Hepatocyte (in vitro differentiated cells): ENCODE measurements at regions not wholly inside any gene's neighbourhood (a gene's known extent, or its start where the extent isn't known, plus 50 kb on each side); places are given as distances from the start of the nearest gene placed in this dataset.
A peak's percentile ranks its signal among the peaks of the same experiment; 100 is the strongest.

ENCODE experiments used
- DNase-seq: peaks from one replicate; pipeline ENCODE4 v3.0.0-alpha.2; 2016; ENCODE audit warnings: low spot score
- H2AFZ ChIP-seq: fragments of 200-600 bp; sonication (generic); 2 replicates; pipeline ENCODE4 v1.6.0; 2016; ENCODE audit warnings: antibody characterized with exemption, mild to moderate bottlenecking
- H3K27ac ChIP-seq: fragments of 200-600 bp; sonication (generic); 2 replicates; pipeline ENCODE4 v1.5.1; 2016; ENCODE audit warnings: mild to moderate bottlenecking
- H3K27me3 ChIP-seq: fragments of 200-600 bp; sonication (generic); 2 replicates; pipeline ENCODE4 v1.6.1; 2016
- H3K36me3 ChIP-seq: fragments of 200-600 bp; sonication (generic); replicated peaks from 2 replicates; pipeline ENCODE4 v1.5.1; 2016; ENCODE audit warnings: low read depth; ENCODE audit not compliant: insufficient read depth
- H3K4me1 ChIP-seq: fragments of 200-600 bp; sonication (generic); 2 replicates; pipeline ENCODE4 v1.5.1; 2016; ENCODE audit warnings: mild to moderate bottlenecking, moderate library complexity; ENCODE audit not compliant: insufficient read depth
- H3K4me2 ChIP-seq: fragments of 200-600 bp; sonication (generic); 2 replicates; pipeline ENCODE4 v1.6.0; 2016
- H3K4me3 ChIP-seq: fragments of 200-600 bp; sonication (generic); 2 replicates; pipeline ENCODE4 v1.5.1; 2016; ENCODE audit warnings: mild to moderate bottlenecking
- H3K79me2 ChIP-seq: fragments of 200-600 bp; sonication (generic); 2 replicates; pipeline ENCODE4 v1.6.0; 2017; ENCODE audit warnings: mild to moderate bottlenecking
- H3K9me2 ChIP-seq: fragments of 200-600 bp; sonication (generic); replicated peaks from 2 replicates; pipeline ENCODE4 v1.6.0; 2017; ENCODE audit warnings: mild to moderate bottlenecking; ENCODE audit not compliant: insufficient read depth
- H3K9me3 ChIP-seq: fragments of 200-600 bp; sonication (generic); 2 replicates; pipeline ENCODE4 v1.5.1; 2016; ENCODE audit warnings: low read depth, mild to moderate bottlenecking
- H4K20me1 ChIP-seq: fragments of 200-600 bp; sonication (generic); 2 replicates; pipeline ENCODE4 v1.6.0; 2016; ENCODE audit warnings: mild to moderate bottlenecking; ENCODE audit not compliant: insufficient read depth, poor library complexity, severe bottlenecking
- EZH2 ChIP-seq: fragments of 200-600 bp; sonication (generic); IDR thresholded peaks from 2 replicates; pipeline ENCODE4 v1.6.1; 2016; ENCODE audit warnings: antibody characterized with exemption, mild to moderate bottlenecking, borderline replicate concordance
- EZH2phosphoT487 ChIP-seq: fragments of 200-600 bp; sonication (generic); IDR thresholded peaks from one replicate; pipeline ENCODE4 v1.6.1; 2018; ENCODE audit warnings: antibody characterized with exemption, mild to moderate bottlenecking, low read depth, moderate library complexity; ENCODE audit not compliant: unreplicated experiment, severe bottlenecking
- WGBS: methylation state at CpG from one replicate; pipeline ENCODE4 v1.1.6; 2016; ENCODE audit warnings: low lambda C conversion rate; ENCODE audit errors: missing lambda C conversion rate; 5-methylcytosine and 5-hydroxymethylcytosine counted together
- TF ChIP-seq, protein P1 (sequence below): fragments of 200-600 bp; sonication (generic); IDR thresholded peaks from 2 replicates; pipeline ENCODE4 v1.5.1; 2016; ENCODE audit warnings: antibody characterized with exemption, mild to moderate bottlenecking; ENCODE audit not compliant: poor library complexity

GRCh38 chr10:33067917-33068316 lies 109.9 kb upstream of the ITGB1 start:
- H2AFZ ChIP-seq, result no peak overlapping the region
- no peaks in the 10 kb centered on the region for H4K20me1 ChIP-seq
- H3K36me3 ChIP-seq, result no peaks in the 10 kb centered on the region
- H3K9me3 ChIP-seq, result no peaks in the 10 kb centered on the region
- no peaks in the 10 kb centered on the region for H3K27me3 ChIP-seq
- H3K4me3 ChIP-seq, result no peak overlapping the region
- TF ChIP-seq, protein P1, sequence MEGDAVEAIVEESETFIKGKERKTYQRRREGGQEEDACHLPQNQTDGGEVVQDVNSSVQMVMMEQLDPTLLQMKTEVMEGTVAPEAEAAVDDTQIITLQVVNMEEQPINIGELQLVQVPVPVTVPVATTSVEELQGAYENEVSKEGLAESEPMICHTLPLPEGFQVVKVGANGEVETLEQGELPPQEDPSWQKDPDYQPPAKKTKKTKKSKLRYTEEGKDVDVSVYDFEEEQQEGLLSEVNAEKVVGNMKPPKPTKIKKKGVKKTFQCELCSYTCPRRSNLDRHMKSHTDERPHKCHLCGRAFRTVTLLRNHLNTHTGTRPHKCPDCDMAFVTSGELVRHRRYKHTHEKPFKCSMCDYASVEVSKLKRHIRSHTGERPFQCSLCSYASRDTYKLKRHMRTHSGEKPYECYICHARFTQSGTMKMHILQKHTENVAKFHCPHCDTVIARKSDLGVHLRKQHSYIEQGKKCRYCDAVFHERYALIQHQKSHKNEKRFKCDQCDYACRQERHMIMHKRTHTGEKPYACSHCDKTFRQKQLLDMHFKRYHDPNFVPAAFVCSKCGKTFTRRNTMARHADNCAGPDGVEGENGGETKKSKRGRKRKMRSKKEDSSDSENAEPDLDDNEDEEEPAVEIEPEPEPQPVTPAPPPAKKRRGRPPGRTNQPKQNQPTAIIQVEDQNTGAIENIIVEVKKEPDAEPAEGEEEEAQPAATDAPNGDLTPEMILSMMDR, result no peak
- TF ChIP-seq EZH2phosphoT487 (no peak), EZH2 (no peak)
- no peak for DNase-seq
- H3K4me1 ChIP-seq, result no peaks in the 10 kb centered on the region
- no peaks in the 10 kb centered on the region for H3K79me2 ChIP-seq
- no peaks in the 10 kb centered on the region for H3K9me2 ChIP-seq
- H3K4me2 ChIP-seq, result no peak overlapping the region
- no peak overlapping the region for H3K27ac ChIP-seq
- WGBS, result 88% methylated on average over 2 of the region's 2 CpGs

GRCh38 chr10:33067481-33067880 lies 109.5 kb upstream of the ITGB1 start:
- Histone ChIP-seq H3K9me3 (no peaks in the 10 kb centered on the region), H3K4me2 (no peak overlapping the region), H2AFZ (no peak overlapping the region), H3K4me3 (no peak overlapping the region), H4K20me1 (no peaks in the 10 kb centered on the region), H3K27ac (no peak overlapping the region), H3K9me2 (no peaks in the 10 kb centered on the region), H3K27me3 (no peaks in the 10 kb centered on the region), H3K79me2 (no peaks in the 10 kb centered on the region), H3K36me3 (no peaks in the 10 kb centered on the region), H3K4me1 (no peaks in the 10 kb centered on the region)
- DNase-seq, result no peak
- WGBS, result 60% methylated on average over 2 of the region's 2 CpGs
- TF ChIP-seq EZH2, result no peak
- no peak for TF ChIP-seq EZH2phosphoT487
- TF ChIP-seq, protein P1, result no peak

GRCh38 chr10:33066558-33067236 lies 108.7 kb upstream of the ITGB1 start:
- Histone ChIP-seq H3K9me3 (no peaks in the 10 kb centered on the region), H3K27ac (no peak overlapping the region), H3K9me2 (no peaks in the 10 kb centered on the region), H3K4me2 (no peak overlapping the region), H3K4me1 (no peaks in the 10 kb centered on the region), H3K4me3 (no peak overlapping the region), H3K79me2 (no peaks in the 10 kb centered on the region), H4K20me1 (no peaks in the 10 kb centered on the region), H2AFZ (no peak overlapping the region), H3K36me3 (no peaks in the 10 kb centered on the region), H3K27me3 (no peaks in the 10 kb centered on the region)
- peak; percentile 20 for DNase-seq
- TF ChIP-seq, protein P1, result peak; percentile 37
- TF ChIP-seq EZH2phosphoT487 (no peak), EZH2 (no peak)
- WGBS, result 65% methylated on average over 9 of the region's 9 CpGs
